Stimulated activated CD8-positive, alpha-beta memory T cell treated with anti-CD3 and anti-CD28 coated beads, Interleukin-2, amount 100 ng/mL, for 48 hours (primary cell): ENCODE measurements at regions not wholly inside any gene's neighbourhood (a gene's known extent, or its start where the extent isn't known, plus 50 kb on each side); places are given as distances from the start of the nearest gene placed in this dataset.

Experiments used
- DNase-seq, 2 donors: peaks; one replicate each; pipeline ENCODE4 v3.0.0-alpha.2; 2020; ENCODE audit warnings: low read depth in 2 of 2

GRCh38 chr18:27752944-27753343, 424.0 kb downstream of the CDH2 start:
- no peak for DNase-seq

- DNase-seq: no peak
These were observed 426.0 kb downstream of the CDH2 start for GRCh38 chr18:27750923-27751322.

GRCh38 chr18:27750014-27750413, 426.9 kb downstream of the CDH2 start:
- DNase-seq: no peak

- no peak for DNase-seq
These were observed 427.7 kb downstream of the CDH2 start for GRCh38 chr18:27749194-27749593.

- DNase-seq: no peak
These were observed 430.7 kb downstream of the CDH2 start for GRCh38 chr18:27746241-27746640.

GRCh38 chr18:27735117-27735516, 441.8 kb downstream of the CDH2 start:
- no peak for DNase-seq

GRCh38 chr18:27731211-27731610, 445.7 kb downstream of the CDH2 start:
- DNase-seq: no peak

GRCh38 chr18:27728659-27729058, 448.3 kb downstream of the CDH2 start:
- no peak for DNase-seq

GRCh38 chr18:27724362-27724761, 452.6 kb downstream of the CDH2 start:
- no peak for DNase-seq

- no peak for DNase-seq
These were observed 453.8 kb downstream of the CDH2 start for GRCh38 chr18:27723168-27723567.

- DNase-seq: no peak
These were observed 457.2 kb downstream of the CDH2 start for GRCh38 chr18:27719680-27720079.

- DNase-seq: no peak
These were observed 459.1 kb downstream of the CDH2 start for GRCh38 chr18:27717816-27718215.

- no peak for DNase-seq
These were observed 459.7 kb downstream of the CDH2 start for GRCh38 chr18:27717250-27717649.

GRCh38 chr18:27715751-27716150, 461.2 kb downstream of the CDH2 start:
- DNase-seq: no peak

GRCh38 chr18:27713738-27714095, 463.2 kb downstream of the CDH2 start:
- no peak for DNase-seq

GRCh38 chr18:27713037-27713737, 463.7 kb downstream of the CDH2 start:
- no peak for DNase-seq

- DNase-seq: no peak
These were observed 464.9 kb downstream of the CDH2 start for GRCh38 chr18:27712066-27712465.

- DNase-seq: no peak
These were observed 465.5 kb downstream of the CDH2 start for GRCh38 chr18:27711382-27711781.

GRCh38 chr18:27709344-27709743, 467.6 kb downstream of the CDH2 start:
- DNase-seq: no peak

- DNase-seq: no peak
These were observed 469.7 kb downstream of the CDH2 start for GRCh38 chr18:27707201-27707600.

GRCh38 chr18:27704736-27705361, 472.1 kb downstream of the CDH2 start:
- no peak for DNase-seq

GRCh38 chr18:27699137-27699536, 477.8 kb downstream of the CDH2 start:
- DNase-seq: no peak

- no peak for DNase-seq
These were observed 480.8 kb downstream of the CDH2 start for GRCh38 chr18:27696148-27696547.

GRCh38 chr18:27695503-27695902, 481.4 kb downstream of the CDH2 start:
- no peak for DNase-seq
